HEK293T (cell line): ENCODE measurements at regions not wholly inside any gene's neighbourhood (a gene's known extent, or its start where the extent isn't known, plus 50 kb on each side); places are given as distances from the start of the nearest gene placed in this dataset.

Source experiments
- CTCF ChIA-PET: fragments of 350-600 bp; formaldehyde crosslinking; extraction: SDS; loops from one replicate; lab custom pipeline; 2021; ENCODE audit warnings: antibody characterized with exemption, inconsistent platforms; lab: Yijun Ruan, JAX
- POLR2A ChIA-PET: fragments of 350-600 bp; formaldehyde crosslinking; extraction: SDS; loops from one replicate; lab custom pipeline; 2020; ENCODE audit warnings: antibody characterized with exemption, inconsistent platforms; lab: Yijun Ruan, JAX
- DNase-seq: peaks from one replicate; pipeline ENCODE4 v3.0.0; 2012; ENCODE audit warnings: mixed read lengths; ENCODE audit errors: extremely low spot score
- ARNT ChIP-seq: fragments of 450-650 bp; IDR thresholded peaks from 2 replicates; pipeline ENCODE4 v1.6.1; 2017; ENCODE audit warnings: mild to moderate bottlenecking
- BHLHE40 ChIP-seq: fragments of 450-650 bp; IDR thresholded peaks from 2 replicates; pipeline ENCODE4 v1.6.1; 2016; ENCODE audit warnings: mild to moderate bottlenecking, moderate library complexity, borderline replicate concordance
- CTBP1 ChIP-seq: fragments of 450-650 bp; IDR thresholded peaks from 2 replicates; pipeline ENCODE4 v1.6.1; 2016; ENCODE audit warnings: borderline replicate concordance
- ELF4 ChIP-seq: fragments of 450-650 bp; IDR thresholded peaks from 2 replicates; pipeline ENCODE4 v1.6.1; 2017; ENCODE audit warnings: antibody characterized with exemption
- FOXA1 ChIP-seq: fragments of 450-650 bp; IDR thresholded peaks from 2 replicates; pipeline ENCODE4 v1.6.1; 2016; ENCODE audit warnings: mild to moderate bottlenecking
- FOXK2 ChIP-seq: fragments of 450-650 bp; IDR thresholded peaks from 2 replicates; pipeline ENCODE4 v1.6.1; 2016; ENCODE audit warnings: mild to moderate bottlenecking
- FOXM1 ChIP-seq: fragments of 450-650 bp; IDR thresholded peaks from 2 replicates; pipeline ENCODE4 v1.6.1; 2017; ENCODE audit warnings: mild to moderate bottlenecking, borderline replicate concordance
- HDGF ChIP-seq: fragments of 450-650 bp; IDR thresholded peaks from 2 replicates; pipeline ENCODE4 v1.6.1; 2017; ENCODE audit warnings: antibody characterized with exemption, borderline replicate concordance
- L3MBTL2 ChIP-seq: fragments of 450-650 bp; conservative IDR thresholded peaks from 2 replicates; pipeline ENCODE4 v1.6.1; 2016; ENCODE audit warnings: mild to moderate bottlenecking
- LEF1 ChIP-seq: fragments of 450-650 bp; IDR thresholded peaks from 2 replicates; pipeline ENCODE4 v1.6.1; 2017; ENCODE audit warnings: mild to moderate bottlenecking, borderline replicate concordance
- NFRKB ChIP-seq: fragments of 450-650 bp; IDR thresholded peaks from 2 replicates; pipeline ENCODE4 v1.6.1; 2016; ENCODE audit warnings: mild to moderate bottlenecking, moderate library complexity
- SP1 ChIP-seq: fragments of 450-650 bp; IDR thresholded peaks from 2 replicates; pipeline ENCODE4 v1.6.1; 2017
- SUZ12 ChIP-seq: fragments of 450-650 bp; IDR thresholded peaks from 2 replicates; pipeline ENCODE4 v1.6.1; 2016; ENCODE audit warnings: mild to moderate bottlenecking
- TARDBP ChIP-seq: fragments of 450-650 bp; IDR thresholded peaks from 2 replicates; pipeline ENCODE4 v1.6.1; 2016
- ZNF384 ChIP-seq: fragments of 450-650 bp; IDR thresholded peaks from 2 replicates; pipeline ENCODE4 v1.6.1; 2016
- TF ChIP-seq, protein P1 (sequence below): fragments of 450-650 bp; IDR thresholded peaks from 2 replicates; pipeline ENCODE4 v1.6.1; 2016

DNA sequence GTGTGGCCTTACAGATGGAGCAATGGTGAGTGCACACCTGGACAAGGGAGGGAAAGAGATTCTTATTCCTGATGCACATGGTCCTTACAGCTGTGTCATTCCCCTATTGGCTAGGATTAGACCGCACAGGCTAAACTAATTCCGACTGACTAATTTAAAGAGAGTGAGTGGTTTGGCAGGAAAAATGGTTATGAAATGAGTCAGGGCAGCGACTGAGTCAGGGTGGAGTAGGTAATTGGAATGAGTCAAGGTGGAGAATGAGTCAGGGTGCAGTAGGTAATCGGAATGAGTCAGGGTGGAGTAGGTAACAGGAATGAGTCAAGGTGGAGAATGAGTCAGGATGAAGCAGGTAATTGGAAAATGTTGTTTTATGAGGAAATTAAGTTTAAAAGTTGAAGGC lies 1353.7 kb upstream of the LRRTM1 start:
- CTCF ChIA-PET: no interaction called here
- no peak for DNase-seq
- POLR2A ChIA-PET: no interaction called here
- no peak for TF ChIP-seq FOXM1
- TF ChIP-seq LEF1: no peak

DNA sequence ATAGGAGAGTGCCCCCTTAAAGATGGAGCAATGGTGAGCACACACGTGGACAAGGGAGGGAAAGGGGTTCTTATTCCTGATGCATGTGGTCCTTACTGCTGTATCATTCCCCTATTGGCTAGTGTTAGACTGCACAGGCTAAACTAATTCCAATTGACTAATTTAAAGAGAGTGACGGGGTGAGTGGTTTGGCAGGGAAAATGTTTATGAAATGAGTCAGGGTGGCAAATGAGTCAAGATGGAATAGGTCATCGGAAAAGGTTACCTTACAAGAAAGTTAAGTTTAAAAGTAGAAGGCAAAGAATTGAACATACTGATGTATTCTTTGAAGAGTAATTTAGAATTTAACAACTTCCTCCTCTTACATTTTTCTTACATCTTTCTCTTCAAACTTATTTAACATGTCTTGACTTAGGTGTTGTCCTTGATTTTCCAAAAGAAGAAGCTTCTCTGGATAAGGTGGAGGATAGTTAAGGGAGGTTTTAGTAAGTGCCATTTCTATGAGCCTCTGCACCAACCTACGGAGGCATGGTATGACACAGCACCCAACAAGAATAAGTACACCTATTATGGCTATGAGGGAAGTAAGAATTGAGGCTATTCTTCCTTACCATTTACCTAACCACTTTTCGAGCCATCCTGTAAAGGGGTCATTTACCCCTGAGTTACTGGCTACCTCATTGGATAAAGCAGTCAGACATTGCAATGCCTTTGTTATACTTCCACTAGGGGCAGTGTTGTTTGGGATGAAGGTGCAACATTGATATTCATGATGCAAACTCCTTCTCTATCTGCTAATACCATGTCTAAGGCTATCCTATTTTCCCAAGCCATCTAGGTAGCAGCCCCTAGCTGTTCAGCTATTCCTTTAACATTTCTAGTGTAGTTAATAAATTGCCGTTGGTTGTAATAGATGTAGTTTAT lies 1345.8 kb upstream of the LRRTM1 start:
- POLR2A ChIA-PET: no interaction called here

DNA sequence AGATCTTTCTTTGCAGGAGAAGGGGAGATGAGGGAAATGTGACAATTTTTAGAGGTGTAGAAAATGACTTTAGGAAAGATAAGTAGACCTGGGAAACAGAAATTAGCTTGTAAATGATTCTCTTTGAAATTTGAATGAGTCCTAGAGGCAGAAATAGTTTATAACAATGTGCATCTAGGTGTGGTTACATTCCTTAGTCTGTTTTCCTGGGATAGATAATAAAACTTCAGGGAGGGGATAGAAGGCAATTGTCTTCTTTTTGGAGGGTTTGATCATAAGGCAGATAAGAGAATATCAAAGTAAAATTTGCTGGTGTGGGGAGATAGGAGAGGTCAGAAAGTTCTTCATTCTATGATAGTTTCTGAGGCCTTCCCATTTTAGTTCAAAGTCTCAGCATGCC lies 1344.3 kb upstream of the LRRTM1 start:
- DNase-seq: no peak
- ChIA-PET CTCF (no interaction called here), POLR2A (no interaction called here)
- TF ChIP-seq FOXA1: no peak
- no peak for TF ChIP-seq BHLHE40
- no peak for TF ChIP-seq ELF4
- TF ChIP-seq ARNT: no peak
- TF ChIP-seq HDGF: no peak
- TF ChIP-seq, protein P1, sequence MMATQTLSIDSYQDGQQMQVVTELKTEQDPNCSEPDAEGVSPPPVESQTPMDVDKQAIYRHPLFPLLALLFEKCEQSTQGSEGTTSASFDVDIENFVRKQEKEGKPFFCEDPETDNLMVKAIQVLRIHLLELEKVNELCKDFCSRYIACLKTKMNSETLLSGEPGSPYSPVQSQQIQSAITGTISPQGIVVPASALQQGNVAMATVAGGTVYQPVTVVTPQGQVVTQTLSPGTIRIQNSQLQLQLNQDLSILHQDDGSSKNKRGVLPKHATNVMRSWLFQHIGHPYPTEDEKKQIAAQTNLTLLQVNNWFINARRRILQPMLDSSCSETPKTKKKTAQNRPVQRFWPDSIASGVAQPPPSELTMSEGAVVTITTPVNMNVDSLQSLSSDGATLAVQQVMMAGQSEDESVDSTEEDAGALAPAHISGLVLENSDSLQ: no peak
- TF ChIP-seq NFRKB: no peak
- TF ChIP-seq FOXM1: no peak
- TF ChIP-seq SP1: no peak
- no peak for TF ChIP-seq CTBP1
- no peak for TF ChIP-seq TARDBP
- no peak for TF ChIP-seq LEF1
- TF ChIP-seq SUZ12: no peak
- no peak for TF ChIP-seq ZNF384
- no peak for TF ChIP-seq L3MBTL2
- TF ChIP-seq FOXK2: no peak

More for the DNA sequence above, 1345.8 kb upstream of the LRRTM1 start:
- no peak for TF ChIP-seq HDGF
- TF ChIP-seq ELF4: no peak
- no peak for TF ChIP-seq ZNF384
- TF ChIP-seq BHLHE40: no peak
- no peak for TF ChIP-seq L3MBTL2
- TF ChIP-seq FOXM1: no peak
- TF ChIP-seq NFRKB: no peak
- CTCF ChIA-PET: no interaction called here
- DNase-seq: no peak

DNA sequence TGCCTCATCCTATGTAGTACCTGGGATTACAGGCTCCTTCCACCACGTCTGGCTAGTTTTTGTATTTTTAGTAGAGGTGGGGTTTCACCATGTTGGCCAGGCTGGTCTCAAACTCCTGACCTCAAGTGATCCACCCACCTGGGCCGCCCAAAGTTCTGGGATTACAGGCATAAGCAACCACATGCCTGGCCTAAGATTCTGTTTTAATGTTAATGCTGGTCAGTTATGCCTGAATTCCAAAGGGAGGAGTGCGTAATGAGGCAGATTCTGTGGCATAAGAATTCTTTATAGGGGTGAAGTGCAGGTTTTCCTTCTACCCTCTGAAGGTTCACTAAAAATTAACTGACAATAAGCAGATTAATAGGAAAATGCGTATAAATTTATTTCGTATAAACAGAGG lies 1343.8 kb upstream of the LRRTM1 start:
- no peak for TF ChIP-seq ZNF384
- no peak for TF ChIP-seq BHLHE40
- TF ChIP-seq, protein P1: no peak
- TF ChIP-seq TARDBP: no peak
- no peak for TF ChIP-seq FOXA1
- TF ChIP-seq LEF1: no peak
- TF ChIP-seq ELF4: no peak
- no peak for TF ChIP-seq NFRKB
- no peak for TF ChIP-seq FOXK2
- no peak for TF ChIP-seq FOXM1
- TF ChIP-seq CTBP1: no peak
- ChIA-PET POLR2A (no interaction called here), CTCF (no interaction called here)
- DNase-seq: no peak

DNA sequence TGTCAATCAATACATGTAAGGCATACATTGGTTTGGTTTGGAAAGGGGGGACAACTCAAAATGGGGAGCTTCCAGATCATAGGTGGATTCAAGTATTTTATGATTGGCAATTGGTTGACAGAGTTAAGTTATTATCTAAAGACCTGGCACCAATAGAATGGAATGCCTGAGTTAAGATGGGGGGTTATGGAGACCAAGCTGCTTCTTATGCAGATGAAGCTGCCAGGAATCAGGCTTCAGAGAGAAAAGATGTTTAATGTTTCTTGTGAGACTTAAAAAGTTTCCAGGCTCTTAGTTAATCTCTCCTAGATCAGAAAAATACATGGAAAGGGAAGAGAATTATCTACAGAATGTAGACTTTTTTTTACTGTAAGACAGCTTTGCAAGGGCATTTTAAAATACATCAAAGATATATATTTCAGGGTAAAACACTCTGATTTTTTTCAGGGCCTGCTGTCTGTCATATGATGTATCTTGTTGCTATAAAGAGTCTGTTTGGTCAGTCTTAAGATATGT lies 1343.2 kb upstream of the LRRTM1 start:
- DNase-seq: no peak
- CTCF ChIA-PET: no interaction called here
- POLR2A ChIA-PET: no interaction called here
- TF ChIP-seq L3MBTL2: no peak
- TF ChIP-seq ARNT: no peak
- no peak for TF ChIP-seq BHLHE40
- TF ChIP-seq SP1: no peak
- TF ChIP-seq SUZ12: no peak
- TF ChIP-seq LEF1: no peak
- TF ChIP-seq ZNF384: no peak
- TF ChIP-seq CTBP1: no peak
- TF ChIP-seq NFRKB: no peak
- TF ChIP-seq TARDBP: no peak
- TF ChIP-seq, protein P1: no peak
- TF ChIP-seq HDGF: no peak
- TF ChIP-seq FOXK2: no peak
- no peak for TF ChIP-seq FOXM1
- no peak for TF ChIP-seq ELF4
- no peak for TF ChIP-seq FOXA1

DNA sequence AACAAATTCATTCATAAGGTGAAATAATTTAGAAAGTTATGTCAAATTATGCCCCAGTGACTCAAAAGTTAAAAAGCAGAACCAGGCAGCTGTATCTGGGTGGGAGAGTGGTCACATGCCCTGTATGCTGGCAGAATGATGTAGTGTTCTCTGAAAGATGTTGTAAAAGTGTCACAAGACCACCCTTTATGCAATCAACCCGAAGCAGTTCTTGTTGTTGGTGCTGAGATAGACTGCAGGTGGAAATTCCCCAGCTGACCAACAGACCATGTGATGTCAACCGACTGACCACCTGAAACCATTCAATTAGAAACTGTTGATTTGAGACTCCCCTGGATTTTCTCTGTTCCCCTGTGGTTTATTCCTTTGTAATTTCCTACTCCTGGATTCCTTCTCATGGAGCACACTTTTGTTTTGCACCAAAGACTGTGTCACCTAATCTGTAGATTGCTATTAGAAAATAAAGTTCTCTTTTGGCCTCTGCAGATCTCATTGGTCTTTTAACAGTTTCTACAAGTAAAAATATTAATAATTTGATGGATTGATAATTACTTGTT lies 1341.3 kb upstream of the LRRTM1 start:
- POLR2A ChIA-PET: no interaction called here
- DNase-seq: no peak

More for the DNA sequence above, 1341.3 kb upstream of the LRRTM1 start:
- CTCF ChIA-PET: no interaction called here
- TF ChIP-seq, protein P1: no peak
- no peak for TF ChIP-seq FOXM1
- TF ChIP-seq SP1: no peak
- no peak for TF ChIP-seq FOXA1
